NT2/D1 (cell line): ENCODE measurements at regions not wholly inside any gene's neighbourhood (a gene's known extent, or its start where the extent isn't known, plus 50 kb on each side); places are given as distances from the start of the nearest gene placed in this dataset.

Experiments
- SUZ12 ChIP-seq: IDR thresholded peaks from 2 replicates; pipeline ENCODE4 v1.6.1; 2011; ENCODE audit not compliant: insufficient read length, insufficient read depth; ENCODE audit errors: extremely low read depth
- YY1 ChIP-seq: IDR thresholded peaks from 2 replicates; pipeline ENCODE4 v1.6.1; 2011; ENCODE audit not compliant: insufficient read length, insufficient read depth

GRCh38 chr5:158516521-158516920, 583.2 kb downstream of the EBF1 start:
- TF ChIP-seq YY1 (no peak), SUZ12 (no peak)
